Anterior cingulate cortex (tissue), 58 donors: ENCODE measurements at regions not wholly inside any gene's neighbourhood (a gene's known extent, or its start where the extent isn't known, plus 50 kb on each side); places are given as distances from the start of the nearest gene placed in this dataset.
A peak's percentile ranks its signal among the peaks of the same experiment; 100 is the strongest.

ENCODE experiments used
- DNase-seq, 58 donors: peaks; one replicate each; lab custom pipeline; 2025; lab: John Stamatoyannopoulos, UW

DNA sequence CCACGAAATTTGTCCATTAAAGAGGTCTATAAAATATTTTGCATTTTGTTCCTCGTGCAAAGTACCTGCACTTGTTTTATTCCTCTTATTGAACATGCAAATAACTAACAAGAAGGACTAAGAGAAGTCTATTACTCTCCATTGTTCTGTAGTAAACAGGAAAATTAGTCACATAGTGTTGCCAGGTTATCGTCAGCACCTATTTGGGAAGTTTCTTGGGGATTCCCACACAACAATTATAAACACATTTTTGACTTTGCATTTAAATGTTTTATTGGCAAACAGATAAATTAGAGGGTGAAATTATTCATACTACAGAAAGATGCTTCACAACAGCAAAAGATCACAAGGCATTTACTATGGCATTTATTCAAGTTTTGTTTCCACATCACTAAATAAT lies 174.5 kb downstream of the ZC3H11B start:
- DNase-seq, result no peak

DNA sequence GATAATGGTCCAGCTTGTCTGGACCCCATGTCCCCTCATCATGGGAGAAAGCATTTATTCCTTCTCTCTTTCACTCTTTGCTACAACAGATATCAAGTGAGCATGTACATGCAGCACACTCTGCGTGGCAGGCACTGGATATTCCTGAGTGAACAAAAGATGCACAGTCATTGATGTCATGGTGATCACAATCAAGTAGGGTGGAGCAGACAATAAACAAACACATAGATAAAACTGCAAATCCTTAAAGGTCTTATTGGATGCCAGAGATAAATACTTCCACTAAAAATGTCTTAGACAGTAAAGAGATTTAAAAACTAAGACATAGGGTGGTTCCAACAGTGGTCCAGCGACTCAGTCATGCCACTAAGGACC lies 178.0 kb downstream of the ZC3H11B start:
- DNase-seq, result no peak

DNA sequence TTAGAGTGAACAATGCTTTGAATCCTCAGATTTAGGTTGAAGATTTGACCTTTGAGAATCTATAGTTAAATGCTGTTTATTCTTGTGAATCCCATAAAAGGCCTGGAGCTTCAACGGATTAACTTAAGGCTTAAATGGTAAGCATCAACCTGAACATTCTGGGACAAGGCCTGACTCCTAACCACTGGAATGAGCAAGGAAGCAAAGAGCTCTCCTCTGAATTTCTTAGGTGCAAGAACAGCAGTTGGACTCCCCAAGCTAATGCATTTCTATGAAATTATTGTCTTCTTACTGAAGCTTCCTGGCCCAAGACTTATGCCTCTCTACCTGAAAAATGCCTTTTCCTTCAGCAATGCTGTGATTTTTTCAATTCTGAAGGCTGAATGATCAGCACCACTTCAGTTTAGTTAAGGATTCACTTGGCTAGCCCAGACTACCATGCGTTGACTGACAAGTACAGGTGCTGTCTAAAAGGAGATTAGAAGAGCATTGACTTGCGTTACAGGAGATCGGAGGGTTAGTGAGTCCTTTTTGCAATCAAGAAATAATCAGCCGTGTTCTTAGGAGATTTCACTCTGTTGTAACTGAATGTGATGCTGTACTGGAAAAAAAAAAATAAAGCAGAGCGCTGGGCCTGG lies 178.5 kb downstream of the ZC3H11B start:
- DNase-seq, result no peak

DNA sequence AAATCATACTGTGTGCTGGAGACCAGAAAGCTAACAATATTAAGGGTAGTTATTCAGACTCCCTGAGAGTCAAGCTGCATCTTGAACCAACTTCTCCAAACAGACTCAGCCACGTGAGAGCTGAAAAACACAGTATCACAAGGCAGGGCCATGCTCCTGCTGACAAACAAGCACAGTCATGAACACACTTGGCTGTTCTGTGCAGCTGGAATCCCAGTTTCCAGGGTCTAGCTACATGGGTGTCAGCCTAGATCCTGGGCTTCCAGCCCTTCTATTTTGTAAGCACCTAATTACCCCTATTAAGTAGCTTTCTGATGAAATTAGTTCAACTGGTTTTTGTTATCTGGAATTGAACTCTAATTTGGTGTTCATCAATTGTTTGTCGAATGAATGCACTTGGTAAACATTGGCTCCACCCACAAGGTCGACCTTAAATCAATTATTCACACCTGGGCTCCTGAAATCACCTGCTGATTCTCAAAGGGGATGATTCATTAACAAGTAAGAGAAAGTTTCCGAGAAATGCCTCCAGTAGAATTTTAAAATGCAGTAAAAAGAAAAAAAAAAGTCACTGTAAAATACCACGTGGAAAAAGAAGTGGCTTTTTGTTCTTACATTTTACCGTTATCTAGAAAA lies 179.3 kb downstream of the ZC3H11B start:
- peak in 4 of 58 donors; percentile 2 to 6 (median 3) for DNase-seq

DNA sequence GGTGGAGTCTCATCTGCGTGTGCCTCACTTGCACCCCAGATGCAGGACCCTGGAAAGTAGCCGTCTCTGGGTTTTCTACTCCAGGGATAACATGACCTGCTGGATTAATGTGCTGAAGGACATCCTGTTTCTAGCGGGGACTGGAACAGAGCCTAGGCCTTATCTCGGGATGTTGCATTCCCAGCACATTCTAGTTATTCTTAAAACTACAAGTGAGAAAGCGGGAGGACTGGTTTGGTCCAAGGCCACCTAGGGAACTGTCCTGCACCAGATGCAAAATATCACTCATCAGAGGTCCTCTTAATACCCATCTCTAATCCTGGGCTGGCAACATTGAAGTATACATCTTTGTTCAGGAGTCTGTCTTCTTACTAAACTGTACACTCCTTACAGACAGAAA lies 179.9 kb downstream of the ZC3H11B start:
- no peak for DNase-seq

DNA sequence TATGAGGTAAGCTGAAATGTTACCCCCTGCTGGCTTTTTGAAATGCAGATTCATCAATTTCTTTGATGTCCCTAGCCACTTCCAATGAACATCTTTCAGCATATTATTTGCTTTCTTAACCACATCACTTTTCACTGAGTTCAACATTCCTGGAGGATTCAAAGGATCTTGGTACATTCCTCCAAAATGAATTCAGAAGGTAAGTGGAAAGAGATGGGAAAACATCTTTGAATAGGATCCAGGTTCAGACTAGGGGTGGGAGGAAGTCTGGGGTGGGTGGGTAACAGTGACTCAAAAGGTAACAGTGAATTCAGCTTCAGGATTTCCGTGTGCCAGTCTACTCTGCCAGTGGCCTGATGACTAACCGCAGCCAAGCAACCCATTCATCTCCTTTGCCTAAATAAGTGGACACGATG lies 180.7 kb downstream of the ZC3H11B start:
- no peak for DNase-seq

DNA sequence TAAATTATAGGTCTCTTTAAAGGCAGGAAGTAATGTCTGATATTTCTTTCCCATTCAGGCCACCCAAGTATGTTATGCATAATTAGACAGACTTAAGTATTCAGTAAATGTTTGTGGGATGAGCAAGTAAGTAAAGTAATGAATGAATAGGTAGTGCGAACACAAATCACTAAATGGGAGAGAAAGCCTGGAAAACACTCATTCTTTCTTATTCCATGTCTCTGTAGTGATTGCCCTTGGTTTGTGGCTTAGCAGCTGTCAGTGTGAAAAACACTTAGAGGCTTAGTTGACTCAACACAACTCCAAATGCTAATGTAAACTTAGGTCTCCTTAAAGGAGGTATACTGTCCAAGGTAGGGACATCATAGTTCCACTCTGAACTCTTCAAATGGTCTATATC lies 182.5 kb downstream of the ZC3H11B start:
- DNase-seq, result no peak

DNA sequence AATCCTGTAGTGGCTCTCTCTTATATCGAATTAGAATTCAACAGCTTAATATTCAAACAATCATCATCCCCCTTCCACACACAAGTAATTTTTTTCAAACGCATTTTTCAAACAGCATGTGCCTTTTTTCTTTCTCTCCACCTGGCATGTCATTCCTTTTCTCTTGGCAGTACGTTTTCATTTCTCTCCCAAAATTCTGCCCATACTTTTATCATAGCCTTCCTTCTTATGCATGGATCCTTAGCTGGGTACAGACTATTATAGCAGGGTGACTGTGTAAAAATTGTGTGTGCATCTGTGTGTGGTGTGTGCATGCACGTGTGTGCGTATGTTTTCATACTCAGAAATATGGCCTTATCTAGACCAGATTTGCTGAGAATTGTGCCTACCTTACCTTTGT lies 184.3 kb downstream of the ZC3H11B start:
- no peak for DNase-seq

DNA sequence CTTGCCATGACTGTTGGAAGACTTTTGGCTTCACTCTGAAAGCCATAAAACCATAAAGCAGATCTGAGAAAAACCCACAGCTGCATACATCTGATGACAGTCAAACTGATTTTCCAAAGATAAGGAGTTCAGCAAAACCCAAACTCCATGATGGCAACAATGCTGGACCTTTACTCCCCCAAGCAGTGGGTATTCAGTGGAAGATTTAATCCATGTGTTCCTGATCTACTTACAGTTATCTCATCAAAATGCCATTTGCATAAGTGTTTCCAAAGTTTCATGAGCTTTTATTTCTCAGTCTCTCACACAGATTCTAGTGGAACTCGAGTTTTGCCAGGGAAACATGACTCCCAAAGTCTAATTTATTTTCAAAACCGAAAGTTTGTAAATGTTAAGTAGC lies 184.9 kb downstream of the ZC3H11B start:
- no peak for DNase-seq

DNA sequence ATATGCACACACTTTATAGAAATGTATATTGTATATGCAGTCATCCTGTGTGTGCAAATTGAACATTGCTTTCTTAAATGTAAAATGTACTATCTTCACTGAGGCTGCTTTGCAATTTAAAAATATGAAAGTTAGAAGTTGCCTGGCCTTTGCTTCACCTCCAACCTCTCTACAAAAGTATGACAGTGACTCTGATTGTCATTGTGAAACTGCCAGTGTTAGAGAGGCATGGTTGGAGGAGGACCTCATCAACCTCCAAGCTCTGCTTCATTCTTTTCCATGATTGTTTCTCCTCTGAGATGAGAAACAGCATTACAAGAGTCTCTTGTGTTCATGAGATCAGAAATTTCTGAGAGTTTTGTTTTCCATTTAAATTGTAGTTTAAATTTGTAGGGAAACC lies 185.5 kb downstream of the ZC3H11B start:
- no peak for DNase-seq

DNA sequence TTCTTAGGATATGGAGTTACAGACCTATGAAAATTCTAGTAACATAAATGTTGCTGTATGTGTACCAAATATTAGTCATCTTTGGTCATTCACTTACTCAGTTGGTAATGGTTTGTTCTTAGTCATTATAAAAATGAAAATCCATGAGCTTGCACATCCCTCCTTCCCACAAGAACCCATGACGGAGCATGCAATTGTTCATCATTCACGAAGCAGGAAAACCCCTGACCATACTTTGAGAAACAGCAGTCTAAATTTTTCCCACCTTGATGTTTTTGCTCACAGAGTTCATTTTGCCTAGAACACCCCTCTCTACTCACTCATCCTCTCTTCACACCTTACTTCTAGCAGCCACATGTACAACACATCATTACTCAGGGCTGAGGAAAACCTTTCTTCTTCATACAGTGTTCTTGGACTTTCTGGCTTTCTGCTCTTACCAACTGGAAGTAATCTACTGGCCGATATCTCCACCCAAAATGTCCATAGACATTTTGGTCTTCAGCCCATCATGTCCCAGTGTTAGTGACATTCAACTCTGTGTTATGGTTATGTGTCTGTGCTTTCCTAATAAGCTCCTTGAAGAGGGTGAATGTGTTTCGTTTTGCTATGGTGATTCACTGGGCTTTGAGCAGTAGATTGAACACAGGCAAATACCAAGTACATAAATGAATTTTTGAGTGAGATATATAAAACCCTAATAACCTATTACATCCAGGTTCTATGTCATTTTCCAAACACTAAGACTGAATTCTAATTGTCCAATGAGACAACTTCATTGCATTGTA lies 189.9 kb downstream of the ZC3H11B start:
- no peak for DNase-seq

DNA sequence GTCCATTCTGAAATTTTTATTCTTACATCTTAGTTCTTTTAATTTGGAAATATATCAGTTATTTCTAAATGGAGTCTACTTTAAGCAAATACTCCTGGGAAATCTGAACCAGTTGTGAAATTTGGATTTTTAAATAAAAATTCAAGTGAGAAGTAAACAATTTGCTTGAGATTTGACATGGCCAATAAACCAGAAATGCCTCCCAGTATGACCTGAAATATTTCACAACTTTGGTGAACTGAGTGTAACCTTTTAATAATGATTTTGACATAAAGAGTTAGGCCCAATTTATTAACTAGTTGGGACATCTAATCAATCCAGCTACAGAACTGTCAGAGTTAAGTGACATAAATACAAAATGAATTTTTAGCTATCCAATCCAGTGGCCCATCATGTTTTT lies 192.0 kb downstream of the ZC3H11B start:
- no peak for DNase-seq

DNA sequence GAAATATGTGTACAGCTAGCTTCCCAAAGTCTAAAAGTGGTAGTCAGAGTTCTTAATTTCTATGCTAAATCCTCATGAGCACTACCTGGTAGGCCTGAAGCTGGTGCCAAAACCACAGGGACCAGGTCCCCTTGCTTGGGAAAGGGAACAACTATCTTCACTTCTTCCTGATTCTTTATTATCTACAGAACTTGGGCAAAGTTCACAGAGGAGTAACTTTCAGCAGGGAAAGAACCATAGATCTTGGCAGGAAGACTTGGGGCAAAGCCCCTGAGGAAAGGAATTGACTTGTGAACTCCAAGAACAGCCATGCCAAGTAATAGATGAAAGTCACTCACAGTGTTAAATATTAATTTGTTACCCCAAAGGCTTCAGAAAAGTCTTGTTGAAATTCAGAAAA lies 193.0 kb downstream of the ZC3H11B start:
- no peak for DNase-seq

DNA sequence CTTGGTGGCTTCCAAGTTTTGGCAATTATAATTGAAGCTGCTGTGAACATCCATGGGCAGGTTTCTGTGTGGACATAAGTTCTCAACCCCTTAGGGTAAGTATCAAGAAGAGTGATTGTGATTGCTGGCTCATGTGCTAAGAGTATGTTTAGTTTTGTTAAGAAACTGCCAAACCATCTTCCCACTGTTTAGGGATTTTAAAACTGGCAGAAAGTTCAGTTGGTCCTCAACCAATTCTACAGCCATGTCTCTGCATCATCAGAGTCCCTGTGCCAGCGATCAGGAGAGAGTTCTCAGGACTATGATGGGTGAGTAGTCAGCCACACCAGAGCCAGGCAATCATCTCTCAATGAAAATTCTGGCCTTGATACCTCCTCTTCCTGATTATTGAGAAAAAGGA lies 193.8 kb downstream of the ZC3H11B start:
- DNase-seq, result no peak

DNA sequence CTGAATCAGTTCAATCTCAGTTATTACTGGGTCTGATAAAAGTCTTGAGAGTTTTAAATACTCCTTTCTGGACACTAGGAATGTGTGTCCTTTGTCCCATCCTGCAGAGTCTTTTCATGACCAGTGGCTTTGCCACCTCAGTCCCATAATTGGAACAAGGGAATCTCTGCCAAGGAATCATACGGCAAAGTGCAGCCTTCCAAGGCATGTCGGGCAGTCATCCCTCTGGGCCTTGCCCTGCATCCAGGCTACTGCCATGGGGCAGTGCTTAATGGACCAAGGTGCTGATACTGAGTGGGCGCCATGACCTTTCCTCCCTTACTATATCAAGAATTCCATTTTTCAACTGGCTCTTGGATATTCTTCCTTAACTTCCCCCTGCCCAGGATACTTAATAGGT lies 195.3 kb downstream of the ZC3H11B start:
- peak in 1 of 58 donors; percentile 3 for DNase-seq

DNA sequence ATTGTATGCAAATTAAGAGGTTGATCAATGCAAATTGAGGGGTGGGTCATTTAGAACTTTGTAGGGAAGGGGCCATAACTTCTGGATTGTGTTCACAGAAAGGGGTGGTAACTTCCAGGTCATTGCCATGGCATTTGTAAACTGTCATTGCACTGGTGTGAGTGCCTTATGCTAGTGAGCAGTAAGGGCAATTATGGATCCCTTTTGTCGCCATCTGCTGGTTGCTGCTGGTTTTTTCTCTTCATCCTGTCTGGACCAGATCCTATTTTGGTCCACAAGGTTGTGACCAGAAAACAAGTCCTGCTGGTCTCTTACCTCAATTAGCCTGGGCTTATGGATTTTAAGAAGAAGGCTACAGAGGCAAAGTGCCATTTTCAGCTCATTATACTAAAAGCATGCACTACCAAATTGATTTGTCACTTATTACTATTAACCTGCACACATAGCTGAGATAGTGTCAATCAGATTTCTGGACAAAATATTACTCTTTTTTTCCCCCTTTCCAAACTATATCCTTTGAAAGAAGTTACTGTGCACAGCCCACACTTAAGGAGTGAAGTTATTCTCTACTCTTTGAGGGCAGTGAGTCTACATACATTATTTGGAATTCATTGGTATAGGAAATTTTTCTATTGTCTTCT lies 196.2 kb downstream of the ZC3H11B start:
- DNase-seq, result peak in 21 of 58 donors; percentile 0 to 41 (median 6)

DNA sequence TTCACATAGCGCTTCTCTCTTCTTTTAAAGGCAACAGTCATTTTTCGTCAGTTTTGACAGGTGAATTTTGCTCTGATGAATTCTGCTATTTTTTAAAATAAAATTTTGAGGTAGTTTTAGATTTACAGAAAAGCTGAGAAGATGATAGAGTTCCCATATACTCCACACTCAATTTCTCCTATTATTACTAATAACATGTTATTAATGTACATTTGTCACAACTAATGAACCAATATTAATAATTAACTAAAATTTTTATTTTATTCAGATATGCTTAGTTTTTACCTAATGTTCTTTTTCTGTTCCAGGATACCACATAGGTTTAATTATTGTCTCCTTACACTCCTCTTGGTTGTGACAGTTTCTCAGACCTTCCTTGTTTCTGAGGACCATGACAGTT lies 197.0 kb downstream of the ZC3H11B start:
- DNase-seq, result no peak

DNA sequence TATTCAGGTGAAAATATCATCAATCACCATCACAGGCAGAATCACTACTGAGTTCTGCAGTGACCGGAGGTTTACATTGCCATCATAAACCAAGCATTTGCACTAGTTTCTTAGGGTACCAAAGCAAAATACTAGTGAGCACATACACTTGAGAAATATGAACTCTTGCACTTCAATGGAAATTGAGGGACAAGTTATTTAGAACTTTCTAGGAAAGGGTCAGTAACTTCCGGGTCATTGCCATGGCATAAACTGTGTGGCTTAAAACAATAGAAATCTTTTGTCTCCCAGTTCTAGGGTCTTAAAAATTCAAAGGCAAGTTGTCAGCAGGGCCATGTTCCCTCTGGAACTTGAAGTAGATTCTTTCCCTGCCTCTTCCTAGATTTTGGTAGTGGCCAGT lies 197.5 kb downstream of the ZC3H11B start:
- DNase-seq, result no peak

DNA sequence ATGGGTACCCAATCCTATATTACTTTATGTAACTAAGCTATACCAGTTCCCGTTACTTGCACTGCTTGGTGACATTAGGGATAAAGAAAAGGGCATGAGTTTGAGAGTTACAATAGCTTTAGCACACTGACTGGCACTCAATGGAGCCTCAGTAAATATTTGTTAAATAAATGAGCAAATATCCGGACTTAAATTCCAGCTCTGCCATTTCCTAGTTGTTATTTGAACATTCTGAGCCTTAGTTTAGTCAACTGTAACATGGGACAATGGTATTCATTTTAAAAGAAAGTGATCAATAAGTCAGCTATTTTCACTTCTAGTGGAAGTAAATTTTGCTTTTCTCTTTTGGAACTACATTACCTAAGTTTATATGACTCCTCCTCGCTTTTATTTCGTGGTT lies 198.7 kb downstream of the ZC3H11B start:
- no peak for DNase-seq

DNA sequence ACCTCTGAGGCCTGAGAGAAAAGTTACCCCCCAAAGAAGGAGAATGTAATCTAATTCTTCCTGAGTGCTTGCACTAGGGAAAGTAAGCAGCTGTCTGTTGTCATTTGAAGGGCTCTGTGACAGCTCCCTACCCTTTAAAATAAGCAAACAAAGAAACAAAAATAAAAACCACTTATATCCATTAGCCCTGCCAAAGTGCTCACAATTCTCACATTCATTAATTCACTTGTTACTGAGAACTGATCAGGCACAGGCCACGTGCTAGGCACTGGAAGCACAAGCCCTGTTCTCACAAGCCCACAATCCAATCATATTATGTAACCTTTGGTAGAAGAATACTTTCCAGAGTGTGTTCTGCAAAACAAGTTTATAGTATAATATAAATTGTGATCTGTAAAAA lies 199.4 kb downstream of the ZC3H11B start:
- no peak for DNase-seq

DNA sequence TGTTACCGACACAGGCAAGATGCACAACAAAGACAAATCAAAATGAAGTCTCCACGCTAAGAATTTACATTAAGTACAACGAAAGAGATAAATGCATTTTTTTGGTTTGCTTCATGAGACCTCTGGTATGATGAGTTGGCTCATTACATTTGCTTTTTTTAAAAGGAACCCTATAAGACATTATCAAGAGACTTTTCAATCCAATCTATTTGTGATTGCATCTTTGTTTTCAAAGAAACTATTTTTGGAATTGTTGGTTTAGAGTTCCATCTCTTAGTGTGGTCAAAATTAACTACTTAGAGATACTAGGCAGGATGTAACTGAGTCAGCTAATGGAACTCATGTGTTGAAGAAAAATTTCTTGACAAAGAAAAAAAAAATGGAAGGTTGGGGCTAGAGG lies 200.1 kb downstream of the ZC3H11B start:
- no peak for DNase-seq
